ENCODE measurements at regions not wholly inside any gene's neighbourhood (a gene's known extent, or its start where the extent isn't known, plus 50 kb on each side); places are given as distances from the start of the nearest gene placed in this dataset.

- FAIRE-seq (no peak), DNase-seq (ENCODE audit: low read depth in 1 of 2, low spot score in 2 of 2) (no peak)
- Histone ChIP-seq H3K4ac (replicated peaks; ENCODE audit: insufficient read length, low read depth, low read length) (no peak overlapping the region), H2BK120ac (replicated peaks; ENCODE audit: low read depth, low read length) (no peak overlapping the region), H3K23ac (ENCODE audit: insufficient read length) (no peak overlapping the region), H2AK5ac (ENCODE audit: low read depth, low read length) (no peak overlapping the region), H3K23me2 (ENCODE audit: low read depth, low read length) (no peaks in the 10 kb centered on the region), H3K9me3 (ENCODE audit: insufficient read depth in 2 of 2, low read depth in 1 of 2, low read length in 1 of 2) (no peaks in the 10 kb centered on the region), H4K20me1 (replicated peaks in 1 of 2; ENCODE audit: control insufficient read depth in 1 of 2, insufficient read depth in 2 of 2, low read length in 2 of 2) (no peaks in the 10 kb centered on the region), H2BK5ac (ENCODE audit: low read depth, low read length) (no peak overlapping the region), H3K79me1 (ENCODE audit: low read depth, low read length) (no peaks in the 10 kb centered on the region), H2AFZ (ENCODE audit: low read length) (no peak overlapping the region), H4K8ac (ENCODE audit: extremely low read depth, insufficient read depth, low read length) (no peak overlapping the region), H2BK12ac (ENCODE audit: low read depth, low read length) (no peak overlapping the region), H3K14ac (ENCODE audit: insufficient read length) (no peak overlapping the region), H3K36me3 (ENCODE audit: control insufficient read depth in 2 of 4, insufficient read depth in 4 of 4, low read length in 3 of 4) (no peaks in the 10 kb centered on the region), H3K27me3 (replicated peaks in 1 of 4; ENCODE audit: control insufficient read depth in 3 of 4, extremely low read depth in 1 of 4, insufficient read depth in 3 of 4, low read length in 3 of 4) (no peaks in the 10 kb centered on the region), H3K4me1 (replicated peaks in 1 of 4; ENCODE audit: control insufficient read depth in 3 of 4, insufficient read depth in 4 of 4, low read length in 3 of 4) (no peaks in the 10 kb centered on the region), H3K27ac (ENCODE audit: low read depth, low read length) (no peak overlapping the region), H3K56ac (replicated peaks; ENCODE audit: insufficient read length, low read depth, low read length) (no peak overlapping the region), H3K4me2 (ENCODE audit: insufficient read depth in 1 of 2, low read depth in 2 of 2, low read length in 2 of 2) (no peak overlapping the region), H3K18ac (ENCODE audit: extremely low read depth, low read length) (no peak overlapping the region), H2BK20ac (ENCODE audit: low read length) (no peak overlapping the region), H3K9ac (replicated peaks in 1 of 4; ENCODE audit: extremely low read depth in 1 of 4, low read depth in 3 of 4, low read length in 3 of 4) (no peak overlapping the region), H3K4me3 (ENCODE audit: extremely low read depth in 1 of 4, insufficient read depth in 2 of 4, low read depth in 3 of 4, low read length in 4 of 4) (no peak overlapping the region), H4K91ac (replicated peaks; ENCODE audit: insufficient read length, low read length) (no peak overlapping the region), H4K5ac (ENCODE audit: insufficient read length, low read depth, low read length) (no peak overlapping the region), H3K79me2 (ENCODE audit: control insufficient read depth in 1 of 2, insufficient read depth in 2 of 2, low read length in 2 of 2) (no peaks in the 10 kb centered on the region), H2BK15ac (ENCODE audit: low read length) (no peak overlapping the region)
- ChIA-PET CTCF (ENCODE audit: partially characterized antibody) (no interaction called here), POLR2A (ENCODE audit: partially characterized antibody) (no interaction called here)
- WGBS, 2 experiments (ENCODE audit: extremely low coverage in 1 of 2, insufficient coverage in 1 of 2, insufficient read length in 1 of 2, insufficient replicate concordance in 2 of 2, low coverage in 1 of 2, low lambda C conversion rate in 2 of 2, missing lambda C conversion rate in 1 of 2) = 85% methylated on average over 2 of the region's 2 CpGs; no CpG with 5 or more reads in 1 of the 2 experiments
- no peak for TF ChIP-seq CBX8 (IDR thresholded peaks at IDR 0.05; ENCODE audit: borderline replicate concordance, low read depth, low read length)
- TF ChIP-seq TAF1 (IDR thresholded peaks at IDR 0.05; ENCODE audit: low read depth, low read length) = no peak
- TF ChIP-seq SRF (IDR thresholded peaks at IDR 0.05; ENCODE audit: low read depth, low read length) = no peak
- no peak for TF ChIP-seq TCF12 (IDR thresholded peaks at IDR 0.05; ENCODE audit: low read depth, low read length)
- no peak for TF ChIP-seq RAD21 (IDR thresholded peaks at IDR 0.05 in 1 of 2, conservative IDR thresholded peaks at IDR 0.05 in 1 of 2; ENCODE audit: low read depth in 2 of 2, low read length in 2 of 2)
- TF ChIP-seq SIX5 (IDR thresholded peaks at IDR 0.05; ENCODE audit: low read depth, low read length) = no peak
- no peak for TF ChIP-seq ZNF274 (IDR thresholded peaks at IDR 0.05; ENCODE audit: borderline replicate concordance, extremely low read depth, low read length)
- TF ChIP-seq NRF1 (IDR thresholded peaks at IDR 0.05; ENCODE audit: low read depth, low read length) = no peak
- TF ChIP-seq ATF2 (IDR thresholded peaks at IDR 0.05; ENCODE audit: low read length) = no peak
- TF ChIP-seq KDM1A (IDR thresholded peaks at IDR 0.05; ENCODE audit: borderline replicate concordance, low read length) = no peak
- no peak for TF ChIP-seq CREB1 (IDR thresholded peaks at IDR 0.05)
Observed at GRCh38 chr4:162347156-162347841, 183.5 kb upstream of the FSTL5 start.

All from H1 (cell line).